Bronchial epithelial cell (primary cell): ENCODE measurements at regions not wholly inside any gene's neighbourhood (a gene's known extent, or its start where the extent isn't known, plus 50 kb on each side); places are given as distances from the start of the nearest gene placed in this dataset.

Experiments
- DNase-seq: peaks from one replicate; pipeline ENCODE4 v3.0.0-alpha.2; 2010; ENCODE audit warnings: low read depth
- FAIRE-seq: peaks from 2 replicates; lab custom pipeline; 2011; peaks lifted over from hg19 to GRCh38; lab: Jason Lieb, UNC
- H3K27me3 ChIP-seq: 2 replicates; pipeline ENCODE4 v1.5.1; 2011; ENCODE audit warnings: low read length; ENCODE audit not compliant: control insufficient read depth, insufficient read depth
- H3K36me3 ChIP-seq: 2 replicates; pipeline ENCODE4 v1.5.1; 2011; ENCODE audit warnings: low read length; ENCODE audit not compliant: control insufficient read depth, insufficient read depth
- H3K4me3 ChIP-seq: 2 replicates; pipeline ENCODE4 v1.5.1; 2011; ENCODE audit warnings: mild to moderate bottlenecking, low read depth, low read length, control low read depth
- TF ChIP-seq, protein P1 (sequence below): IDR thresholded peaks from 2 replicates; pipeline ENCODE4 v1.5.1; 2011; ENCODE audit warnings: mild to moderate bottlenecking, moderate library complexity, low read length, control low read depth, inconsistent platforms; ENCODE audit not compliant: insufficient read depth, severe bottlenecking

DNA sequence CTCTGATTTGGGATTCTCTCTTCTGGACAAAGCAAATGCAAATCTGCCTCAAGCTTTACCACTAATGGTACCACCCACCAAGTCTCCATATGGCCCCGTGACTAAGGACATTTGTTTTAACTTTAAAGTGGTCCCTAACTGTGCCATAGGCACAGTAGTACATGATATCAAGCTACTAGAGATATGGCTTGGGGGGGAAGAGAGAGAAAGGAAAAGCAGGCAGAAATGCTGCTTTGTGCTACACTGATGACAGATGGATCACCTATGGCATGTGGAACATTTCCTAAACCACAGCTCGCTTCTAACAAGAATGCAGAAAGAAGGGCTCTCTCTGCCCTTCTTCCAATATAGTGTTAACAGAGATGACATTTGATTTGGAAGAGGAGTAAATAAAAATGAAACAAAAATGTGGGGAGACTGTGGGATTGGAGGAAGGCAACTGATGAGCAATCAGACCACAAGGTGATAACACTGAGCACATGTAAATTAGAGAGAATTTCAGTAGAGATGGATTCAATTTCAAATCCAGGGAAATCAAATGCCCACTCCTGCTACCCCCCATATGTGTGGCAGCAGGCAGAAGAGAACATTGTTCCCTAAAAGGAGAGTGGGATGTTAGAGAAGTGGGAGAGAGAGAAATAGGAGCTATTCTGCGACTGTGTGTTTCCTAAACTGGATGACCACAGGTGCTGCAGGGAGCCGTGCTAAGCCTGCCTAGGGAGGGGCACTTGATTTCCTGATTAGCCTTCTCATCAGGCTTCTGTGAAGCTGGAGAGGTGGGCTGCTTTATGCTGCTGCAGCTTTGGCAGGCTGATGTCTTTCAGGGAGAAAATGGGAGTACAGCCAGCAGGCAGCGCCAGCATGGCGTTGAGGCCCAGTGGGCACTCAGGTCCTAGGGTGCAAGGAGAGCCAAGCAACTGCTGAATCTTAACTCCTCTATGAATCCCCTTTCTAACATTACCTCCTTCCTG lies 75.3 kb downstream of the ZNF648 start:
- DNase-seq (no peak), FAIRE-seq (no peak)
- Histone ChIP-seq H3K27me3 (peaks cover 2% of the 10 kb centered on the region), H3K4me3 (no peak overlapping the region), H3K36me3 (no peaks in the 10 kb centered on the region)
- TF ChIP-seq, protein P1, sequence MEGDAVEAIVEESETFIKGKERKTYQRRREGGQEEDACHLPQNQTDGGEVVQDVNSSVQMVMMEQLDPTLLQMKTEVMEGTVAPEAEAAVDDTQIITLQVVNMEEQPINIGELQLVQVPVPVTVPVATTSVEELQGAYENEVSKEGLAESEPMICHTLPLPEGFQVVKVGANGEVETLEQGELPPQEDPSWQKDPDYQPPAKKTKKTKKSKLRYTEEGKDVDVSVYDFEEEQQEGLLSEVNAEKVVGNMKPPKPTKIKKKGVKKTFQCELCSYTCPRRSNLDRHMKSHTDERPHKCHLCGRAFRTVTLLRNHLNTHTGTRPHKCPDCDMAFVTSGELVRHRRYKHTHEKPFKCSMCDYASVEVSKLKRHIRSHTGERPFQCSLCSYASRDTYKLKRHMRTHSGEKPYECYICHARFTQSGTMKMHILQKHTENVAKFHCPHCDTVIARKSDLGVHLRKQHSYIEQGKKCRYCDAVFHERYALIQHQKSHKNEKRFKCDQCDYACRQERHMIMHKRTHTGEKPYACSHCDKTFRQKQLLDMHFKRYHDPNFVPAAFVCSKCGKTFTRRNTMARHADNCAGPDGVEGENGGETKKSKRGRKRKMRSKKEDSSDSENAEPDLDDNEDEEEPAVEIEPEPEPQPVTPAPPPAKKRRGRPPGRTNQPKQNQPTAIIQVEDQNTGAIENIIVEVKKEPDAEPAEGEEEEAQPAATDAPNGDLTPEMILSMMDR, result no peak

DNA sequence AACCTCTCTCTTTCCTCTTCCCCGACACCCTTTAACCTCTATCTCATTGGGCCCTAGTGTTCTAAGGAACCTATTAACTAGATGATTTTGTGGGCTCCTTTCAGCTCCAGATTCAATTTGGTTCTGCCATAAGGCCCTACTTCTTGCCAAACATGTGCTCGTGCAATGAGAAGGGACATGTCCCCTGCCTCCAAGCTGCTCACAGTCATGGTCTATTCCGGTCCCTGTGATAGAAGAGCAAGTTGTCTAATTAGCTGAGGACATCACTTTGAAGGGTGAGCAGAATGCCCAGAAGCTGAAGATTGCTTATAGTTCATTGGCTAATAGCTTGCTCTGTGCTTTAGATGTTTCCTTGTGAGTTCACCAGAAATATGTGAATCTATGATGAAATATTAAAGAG lies 76.2 kb downstream of the ZNF648 start:
- Histone ChIP-seq H3K36me3 (no peaks in the 10 kb centered on the region), H3K4me3 (no peak overlapping the region), H3K27me3 (peaks cover 2% of the 10 kb centered on the region)
- no peak for FAIRE-seq
- TF ChIP-seq, protein P1, result no peak
- DNase-seq, result no peak

DNA sequence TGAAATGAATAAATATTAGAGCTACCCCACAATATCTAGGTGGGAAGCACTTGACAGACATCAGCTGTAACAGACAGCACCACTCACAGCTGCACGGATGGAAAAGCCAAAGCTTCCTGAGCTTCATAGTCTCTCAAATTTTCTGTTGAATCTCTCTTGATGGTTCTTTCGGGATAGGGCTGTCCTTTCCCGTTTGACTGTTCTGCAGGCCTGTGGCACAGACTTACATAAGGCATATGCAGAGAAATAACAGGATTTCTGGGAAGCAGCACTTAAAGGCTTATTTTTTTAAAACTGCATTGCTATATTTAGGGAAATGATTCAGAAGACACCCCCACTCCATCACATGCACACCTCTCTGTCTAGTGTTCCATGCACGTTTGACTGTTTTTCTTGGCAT lies 77.5 kb downstream of the ZNF648 start:
- TF ChIP-seq, protein P1, result no peak
- no peak overlapping the region for H3K4me3 ChIP-seq
- DNase-seq (no peak), FAIRE-seq (no peak)
- H3K36me3 ChIP-seq, result no peaks in the 10 kb centered on the region
- peaks cover 2% of the 10 kb centered on the region for H3K27me3 ChIP-seq

DNA sequence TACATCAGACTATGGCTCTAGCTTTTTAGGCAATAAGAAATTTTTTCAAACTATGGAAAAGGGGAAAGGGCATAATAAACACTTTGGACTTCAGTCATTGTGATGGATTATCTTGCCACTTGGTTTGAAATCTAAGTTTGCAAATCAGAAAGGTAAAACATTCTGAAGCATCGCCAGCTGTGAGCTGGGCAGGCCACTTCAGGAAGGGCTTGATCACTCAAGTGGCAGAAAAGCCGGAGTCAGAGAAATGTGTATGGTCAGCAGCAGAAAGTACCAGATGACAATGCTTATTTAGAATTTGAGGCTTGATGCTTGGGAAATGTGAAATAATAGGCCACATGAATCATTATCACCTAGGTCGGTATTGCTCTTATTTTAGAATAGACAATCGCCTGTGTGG lies 79.7 kb downstream of the ZNF648 start:
- no peak for DNase-seq
- H3K4me3 ChIP-seq, result no peak overlapping the region
- TF ChIP-seq, protein P1, result no peak
- FAIRE-seq, result no peak
- H3K27me3 ChIP-seq, result no peaks in the 10 kb centered on the region
- H3K36me3 ChIP-seq, result no peaks in the 10 kb centered on the region

DNA sequence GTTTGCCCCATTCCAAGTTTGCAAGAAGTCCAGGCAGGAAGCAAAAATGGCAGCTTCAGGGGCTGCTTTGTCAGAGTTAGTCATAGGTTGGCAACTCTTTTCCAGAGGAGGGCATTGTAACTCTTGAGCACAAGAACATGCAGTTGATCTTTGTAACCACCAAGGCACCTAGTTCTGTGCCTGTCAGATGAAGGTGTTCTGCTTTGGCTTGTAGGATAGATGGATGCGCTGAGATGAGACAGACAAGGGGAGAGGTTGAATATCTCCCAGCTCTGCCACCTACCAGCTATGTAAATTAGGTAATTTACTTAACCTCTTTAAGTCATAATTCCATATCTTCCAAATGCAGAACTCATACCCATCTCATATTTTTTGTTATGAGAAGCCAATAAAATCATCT lies 89.3 kb downstream of the ZNF648 start:
- H3K36me3 ChIP-seq, result no peaks in the 10 kb centered on the region
- TF ChIP-seq, protein P1, result no peak
- H3K4me3 ChIP-seq, result no peak overlapping the region
- H3K27me3 ChIP-seq, result no peaks in the 10 kb centered on the region
- DNase-seq (peak; percentile 33), FAIRE-seq (no peak)

DNA sequence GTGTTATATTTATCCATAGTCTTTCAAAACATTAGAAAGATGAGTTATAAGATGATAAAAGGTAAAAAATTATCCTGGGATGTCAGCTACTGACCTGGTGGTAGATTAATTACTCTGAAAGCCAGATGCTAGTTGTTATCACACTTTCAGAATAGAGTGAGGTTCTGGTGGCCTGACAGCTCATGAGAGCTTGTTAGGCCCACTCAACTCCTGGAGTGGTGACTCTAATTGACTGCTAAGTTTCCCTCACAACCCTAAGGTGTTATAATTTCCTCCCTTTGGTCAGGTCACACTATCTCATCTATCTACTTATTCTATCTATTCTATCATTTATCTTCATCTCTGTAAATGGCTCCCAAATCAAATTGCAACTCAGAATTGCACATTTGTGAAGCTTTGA lies 90.1 kb downstream of the ZNF648 start:
- no peaks in the 10 kb centered on the region for H3K36me3 ChIP-seq
- no peak for DNase-seq
- TF ChIP-seq, protein P1, result no peak
- no peak for FAIRE-seq
- H3K4me3 ChIP-seq, result no peak overlapping the region
- H3K27me3 ChIP-seq, result no peaks in the 10 kb centered on the region
